ENCODE measurements at regions not wholly inside any gene's neighbourhood (a gene's known extent, or its start where the extent isn't known, plus 50 kb on each side); places are given as distances from the start of the nearest gene placed in this dataset.
"Not testable (repeated sequence)": the region's sequence is repeated elsewhere in the genome, so short reads cannot be mapped to it uniquely, and the experiment has no call there.

DNA sequence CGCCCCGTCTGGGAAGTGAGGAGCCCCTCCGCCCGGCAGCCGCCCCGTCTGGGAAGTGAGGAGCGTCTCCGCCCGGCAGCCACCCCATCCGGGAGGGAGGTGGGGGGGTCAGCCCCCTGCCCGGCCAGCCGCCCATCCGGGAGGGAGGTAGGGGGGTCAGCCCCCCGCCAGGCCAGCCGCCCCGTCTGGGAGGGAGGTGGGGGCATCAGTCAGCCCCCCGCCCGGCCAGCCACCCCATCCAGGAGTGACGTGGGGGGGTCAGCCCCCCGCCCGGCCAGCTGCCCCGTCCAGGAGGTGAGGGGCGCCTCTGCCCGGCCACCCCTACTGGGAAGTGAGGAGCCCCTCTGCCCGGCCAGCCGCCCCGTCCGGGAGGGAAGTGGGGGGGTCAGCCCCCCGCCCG lies 297.5 kb upstream of the DYNLRB2 start:
- not testable (repeated sequence) for H3K27ac ChIP-seq (ENCODE audit: low read depth in 1 of 3, low read length in 2 of 3); H3K36me3 ChIP-seq (ENCODE audit: control insufficient read depth in 3 of 3, insufficient read depth in 2 of 3, low read depth in 1 of 3, low read length in 3 of 3); FAIRE-seq; DNase-seq; H3K4me1 ChIP-seq (ENCODE audit: control insufficient read depth in 3 of 3, insufficient read depth in 2 of 3, low read depth in 1 of 3, low read length in 2 of 3); H3K4me3 ChIP-seq (ENCODE audit: low read depth in 1 of 3, low read length in 3 of 3); H3K27me3 ChIP-seq (ENCODE audit: control insufficient read depth in 3 of 3, insufficient read depth in 3 of 3, low read length in 3 of 3); H3K9me3 ChIP-seq (ENCODE audit: control insufficient read depth in 2 of 2, insufficient read depth in 1 of 2, low read depth in 1 of 2, low read length in 1 of 2)
- WGBS, 3 donors, result 94% methylated on average over 25 of the region's 30 CpGs; no CpG with 5 or more reads in 2 of the 3 donors

DNA sequence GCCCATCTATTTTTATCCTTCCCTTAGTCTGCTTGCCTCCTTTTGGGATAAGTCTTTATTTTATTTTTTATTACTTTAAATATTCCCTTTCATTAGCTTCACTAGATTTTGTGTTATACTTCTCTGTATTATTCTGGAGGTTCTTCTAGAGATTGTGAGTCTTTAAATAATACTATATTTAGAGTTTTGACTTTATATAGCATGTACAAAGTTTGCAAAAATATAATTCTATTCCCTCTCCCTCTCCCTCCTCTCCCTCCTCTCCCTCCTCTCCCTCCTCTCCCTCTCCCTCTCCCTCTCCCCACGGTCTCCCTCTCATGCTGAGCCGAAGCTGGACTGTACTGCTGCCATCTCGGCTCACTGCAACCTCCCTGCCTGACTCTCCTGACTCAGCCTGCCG lies 298.5 kb upstream of the DYNLRB2 start:
- FAIRE-seq; H3K4me1 ChIP-seq (ENCODE audit: control insufficient read depth in 3 of 3, insufficient read depth in 2 of 3, low read depth in 1 of 3, low read length in 2 of 3); DNase-seq; H3K36me3 ChIP-seq (ENCODE audit: control insufficient read depth in 3 of 3, insufficient read depth in 2 of 3, low read depth in 1 of 3, low read length in 3 of 3); H3K9me3 ChIP-seq (ENCODE audit: control insufficient read depth in 2 of 2, insufficient read depth in 1 of 2, low read depth in 1 of 2, low read length in 1 of 2); H3K4me3 ChIP-seq (ENCODE audit: low read depth in 1 of 3, low read length in 3 of 3); H3K27me3 ChIP-seq (ENCODE audit: control insufficient read depth in 3 of 3, insufficient read depth in 3 of 3, low read length in 3 of 3); H3K27ac ChIP-seq (ENCODE audit: low read depth in 1 of 3, low read length in 2 of 3): not testable (repeated sequence)
- WGBS, 3 donors, result 83 to 100% (median 89%) methylated on average over 2 to 4 of the region's 4 CpGs

DNA sequence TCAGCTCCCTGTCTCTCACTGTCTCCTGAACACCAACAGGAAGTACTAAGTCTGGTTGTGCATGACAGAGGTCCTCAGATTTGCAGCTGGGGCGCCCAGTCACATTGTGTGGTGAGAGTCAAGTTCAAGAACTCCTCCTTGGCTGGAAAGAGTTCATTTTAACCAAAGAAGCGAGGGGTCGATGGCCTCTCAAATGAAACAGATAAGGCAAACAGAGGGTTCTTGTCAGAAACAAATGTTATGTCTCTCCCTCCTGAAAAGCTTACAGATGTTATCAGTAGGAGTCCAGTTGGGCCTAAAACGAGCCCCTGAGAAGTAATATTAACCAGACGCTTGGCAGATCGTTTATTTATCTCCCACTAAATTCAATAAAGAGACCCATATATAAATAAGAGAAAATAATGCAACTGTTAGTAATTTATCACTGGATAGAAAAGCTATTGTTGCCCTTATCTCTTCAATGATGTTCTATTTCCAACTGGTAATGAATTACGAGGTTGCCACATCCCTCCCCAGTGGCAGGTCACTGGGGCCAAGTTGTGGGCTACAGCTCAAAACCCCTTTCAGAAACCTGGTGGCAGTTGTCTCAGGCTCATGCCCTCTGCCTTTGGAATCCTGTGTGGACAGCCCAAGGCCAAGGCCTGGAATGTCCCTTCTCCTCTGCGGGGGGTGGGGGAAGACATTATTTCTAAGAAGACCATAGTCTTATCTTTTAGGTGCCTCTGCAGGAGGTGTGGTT lies 307.5 kb upstream of the DYNLRB2 start:
- 62 to 72% (median 67%) methylated on average over 8 of the region's 8 CpGs for WGBS, 3 donors
- Histone ChIP-seq H3K27me3 (ENCODE audit: control insufficient read depth in 3 of 3, insufficient read depth in 3 of 3, low read length in 3 of 3) (no peaks in the 10 kb centered on the region), H3K4me3 (ENCODE audit: low read depth in 1 of 3, low read length in 3 of 3) (no peak overlapping the region), H3K36me3 (ENCODE audit: control insufficient read depth in 3 of 3, insufficient read depth in 2 of 3, low read depth in 1 of 3, low read length in 3 of 3) (no peaks in the 10 kb centered on the region), H3K4me1 (ENCODE audit: control insufficient read depth in 3 of 3, insufficient read depth in 2 of 3, low read depth in 1 of 3, low read length in 2 of 3) (no peaks in the 10 kb centered on the region), H3K27ac (ENCODE audit: low read depth in 1 of 3, low read length in 2 of 3) (no peak overlapping the region), H3K9me3 (ENCODE audit: control insufficient read depth in 2 of 2, insufficient read depth in 1 of 2, low read depth in 1 of 2, low read length in 1 of 2) (no peaks in the 10 kb centered on the region)
- DNase-seq, result no peak
- FAIRE-seq, result no peak

DNA sequence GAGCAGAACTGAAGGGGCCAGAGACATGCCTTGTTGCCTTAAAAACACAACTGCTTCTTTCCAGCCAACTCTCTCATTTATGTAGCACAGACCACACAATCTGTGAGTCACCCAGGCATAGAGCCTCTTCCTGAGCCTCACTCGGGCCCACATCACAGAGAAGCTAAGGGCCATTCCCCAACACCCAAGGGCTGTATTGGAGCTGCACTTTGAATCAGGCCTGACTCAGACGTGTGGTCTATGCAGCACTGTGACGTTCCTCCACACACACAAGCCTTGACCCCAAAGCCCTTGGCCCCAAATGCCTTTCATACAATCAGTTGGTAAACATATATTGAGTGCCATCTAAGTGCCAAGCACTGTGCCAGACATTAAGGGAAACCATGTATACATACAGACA lies 308.9 kb upstream of the DYNLRB2 start:
- Histone ChIP-seq H3K4me1 (ENCODE audit: control insufficient read depth in 3 of 3, insufficient read depth in 2 of 3, low read depth in 1 of 3, low read length in 2 of 3) (no peaks in the 10 kb centered on the region), H3K9me3 (ENCODE audit: control insufficient read depth in 2 of 2, insufficient read depth in 1 of 2, low read depth in 1 of 2, low read length in 1 of 2) (no peaks in the 10 kb centered on the region), H3K36me3 (ENCODE audit: control insufficient read depth in 3 of 3, insufficient read depth in 2 of 3, low read depth in 1 of 3, low read length in 3 of 3) (no peaks in the 10 kb centered on the region), H3K27me3 (ENCODE audit: control insufficient read depth in 3 of 3, insufficient read depth in 3 of 3, low read length in 3 of 3) (peaks cover 0 to 2% (median 0%) of the 10 kb centered on the region in 3 donors), H3K4me3 (ENCODE audit: low read depth in 1 of 3, low read length in 3 of 3) (no peak overlapping the region), H3K27ac (ENCODE audit: low read depth in 1 of 3, low read length in 2 of 3) (no peak overlapping the region)
- WGBS, 3 donors, result 69 to 89% (median 78%) methylated on average over 3 of the region's 3 CpGs
- no peak for DNase-seq
- no peak for FAIRE-seq

DNA sequence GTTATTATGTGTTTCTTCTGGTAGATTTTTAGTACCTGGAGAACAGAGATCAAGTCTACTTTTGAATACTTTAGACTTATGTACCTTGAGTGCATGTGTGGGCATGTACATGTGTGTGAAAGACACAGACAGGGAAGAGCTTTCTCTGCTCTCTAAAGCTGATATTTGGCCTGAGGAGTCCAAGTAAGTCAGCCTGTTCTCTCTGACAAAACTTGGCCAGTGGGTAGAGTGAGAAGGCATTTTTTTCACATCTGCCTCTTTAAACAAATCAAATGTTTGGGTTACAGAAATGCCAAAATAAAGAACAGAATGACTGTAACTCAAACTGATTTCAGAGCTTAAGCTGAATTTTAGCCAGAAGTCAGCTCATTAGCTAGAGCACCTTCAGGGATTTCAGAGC lies 309.7 kb upstream of the DYNLRB2 start:
- H3K4me3 ChIP-seq (ENCODE audit: low read depth in 1 of 3, low read length in 3 of 3), result no peak overlapping the region
- no peaks in the 10 kb centered on the region for H3K4me1 ChIP-seq (ENCODE audit: control insufficient read depth in 3 of 3, insufficient read depth in 2 of 3, low read depth in 1 of 3, low read length in 2 of 3)
- H3K27me3 ChIP-seq (ENCODE audit: control insufficient read depth in 3 of 3, insufficient read depth in 3 of 3, low read length in 3 of 3), result peaks cover 0 to 2% (median 0%) of the 10 kb centered on the region in 3 donors
- peaks cover 0 to 5% of the 10 kb centered on the region in 2 donors for H3K9me3 ChIP-seq (ENCODE audit: control insufficient read depth in 2 of 2, insufficient read depth in 1 of 2, low read depth in 1 of 2, low read length in 1 of 2)
- H3K36me3 ChIP-seq (ENCODE audit: control insufficient read depth in 3 of 3, insufficient read depth in 2 of 3, low read depth in 1 of 3, low read length in 3 of 3), result no peaks in the 10 kb centered on the region
- FAIRE-seq (no peak), DNase-seq (no peak)
- H3K27ac ChIP-seq (ENCODE audit: low read depth in 1 of 3, low read length in 2 of 3), result no peak overlapping the region

DNA sequence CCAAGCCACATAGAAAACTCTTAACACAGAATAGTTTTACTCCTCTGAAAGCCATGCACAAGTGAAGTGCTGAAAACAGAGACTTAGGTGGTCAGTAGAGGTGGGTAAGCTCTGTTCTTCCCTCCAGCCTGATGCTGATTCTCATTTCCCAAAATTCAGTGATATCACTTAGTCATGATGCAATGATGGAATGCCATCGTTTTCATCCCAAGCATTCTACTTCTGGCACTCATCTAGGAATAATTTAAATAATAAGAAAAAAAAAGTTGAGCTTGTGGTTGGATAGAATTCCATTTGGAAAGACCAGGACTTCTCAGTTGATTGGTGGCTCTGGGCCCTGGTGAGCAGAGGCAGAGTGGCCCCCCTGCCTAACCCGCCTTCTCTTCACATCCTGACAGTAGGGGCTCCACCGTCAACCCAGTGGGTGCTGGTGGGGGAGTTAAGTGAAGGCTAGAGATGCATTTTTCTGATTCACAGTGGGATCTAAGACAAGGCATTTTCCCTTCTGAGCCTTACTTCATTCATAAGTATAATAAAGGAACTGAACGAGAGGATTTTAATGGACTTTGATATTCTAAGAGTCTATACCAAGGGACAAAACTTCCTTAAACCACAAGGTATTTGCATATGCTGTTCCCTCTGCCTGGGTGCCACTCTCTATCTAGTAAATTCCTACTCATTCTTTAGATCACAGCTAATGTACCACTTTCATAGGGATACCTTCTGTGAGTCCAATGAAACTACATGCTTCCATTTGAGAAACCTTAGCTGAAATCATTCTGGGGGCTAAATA lies 310.3 kb upstream of the DYNLRB2 start:
- no peaks in the 10 kb centered on the region for H3K4me1 ChIP-seq (ENCODE audit: control insufficient read depth in 3 of 3, insufficient read depth in 2 of 3, low read depth in 1 of 3, low read length in 2 of 3)
- H3K27me3 ChIP-seq (ENCODE audit: control insufficient read depth in 3 of 3, insufficient read depth in 3 of 3, low read length in 3 of 3), result peaks cover 0 to 2% (median 0%) of the 10 kb centered on the region in 3 donors
- DNase-seq (no peak), FAIRE-seq (no peak)
- H3K4me3 ChIP-seq (ENCODE audit: low read depth in 1 of 3, low read length in 3 of 3), result no peak overlapping the region
- H3K27ac ChIP-seq (ENCODE audit: low read depth in 1 of 3, low read length in 2 of 3), result no peak overlapping the region
- 65 to 75% (median 71%) methylated on average over 4 of the region's 4 CpGs for WGBS, 3 donors
- no peaks in the 10 kb centered on the region for H3K36me3 ChIP-seq (ENCODE audit: control insufficient read depth in 3 of 3, insufficient read depth in 2 of 3, low read depth in 1 of 3, low read length in 3 of 3)
- peaks cover 0 to 5% of the 10 kb centered on the region in 2 donors for H3K9me3 ChIP-seq (ENCODE audit: control insufficient read depth in 2 of 2, insufficient read depth in 1 of 2, low read depth in 1 of 2, low read length in 1 of 2)

DNA sequence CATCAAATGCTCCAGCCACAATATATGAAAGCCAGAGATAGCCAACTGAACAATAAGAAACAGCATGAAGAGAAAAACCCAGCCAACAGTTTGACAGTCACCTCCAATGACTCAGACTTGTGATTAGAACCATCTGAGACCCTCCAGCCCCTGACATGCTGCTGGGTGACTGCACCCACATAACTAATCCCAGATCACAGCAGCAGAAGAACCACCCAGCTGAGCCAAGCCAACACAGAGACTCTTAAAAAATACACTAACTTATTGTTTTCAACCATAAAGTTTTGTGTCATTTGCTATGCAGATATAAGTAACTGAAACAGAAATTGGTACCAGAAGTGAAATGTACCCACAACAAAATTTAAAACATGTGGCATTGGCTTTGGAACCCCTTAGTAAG lies 314.3 kb upstream of the DYNLRB2 start:
- Histone ChIP-seq H3K4me3 (ENCODE audit: low read depth in 1 of 3, low read length in 3 of 3) (no peak overlapping the region), H3K4me1 (ENCODE audit: control insufficient read depth in 3 of 3, insufficient read depth in 2 of 3, low read depth in 1 of 3, low read length in 2 of 3) (no peaks in the 10 kb centered on the region), H3K27me3 (ENCODE audit: control insufficient read depth in 3 of 3, insufficient read depth in 3 of 3, low read length in 3 of 3) (peaks cover 0 to 2% (median 0%) of the 10 kb centered on the region in 3 donors), H3K27ac (ENCODE audit: low read depth in 1 of 3, low read length in 2 of 3) (no peak overlapping the region), H3K9me3 (ENCODE audit: control insufficient read depth in 2 of 2, insufficient read depth in 1 of 2, low read depth in 1 of 2, low read length in 1 of 2) (peaks cover 0 to 5% of the 10 kb centered on the region in 2 donors), H3K36me3 (ENCODE audit: control insufficient read depth in 3 of 3, insufficient read depth in 2 of 3, low read depth in 1 of 3, low read length in 3 of 3) (no peaks in the 10 kb centered on the region)
- FAIRE-seq (no peak), DNase-seq (no peak)

DNA sequence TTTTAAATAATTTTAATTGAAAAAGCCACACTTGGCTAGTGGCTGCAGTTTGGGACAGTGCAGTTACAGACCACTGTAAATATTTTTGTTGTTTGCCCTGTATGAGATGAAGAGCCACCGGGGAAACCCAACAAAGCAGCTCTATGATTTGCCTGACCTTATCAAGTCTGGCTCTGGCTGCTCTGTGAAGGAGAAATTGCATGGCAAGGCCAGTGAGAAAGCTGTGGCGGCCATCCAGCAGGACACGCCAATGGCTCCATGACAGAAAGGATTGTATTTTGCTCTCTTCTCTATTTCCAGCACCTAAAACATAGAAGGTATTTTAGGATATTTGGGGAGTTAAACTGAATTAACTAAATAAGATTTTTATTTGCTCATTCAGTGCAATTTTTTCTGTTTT lies 330.0 kb upstream of the DYNLRB2 start:
- Histone ChIP-seq H3K36me3 (ENCODE audit: control insufficient read depth in 3 of 3, insufficient read depth in 2 of 3, low read depth in 1 of 3, low read length in 3 of 3) (no peaks in the 10 kb centered on the region), H3K4me1 (ENCODE audit: control insufficient read depth in 3 of 3, insufficient read depth in 2 of 3, low read depth in 1 of 3, low read length in 2 of 3) (no peaks in the 10 kb centered on the region), H3K4me3 (ENCODE audit: low read depth in 1 of 3, low read length in 3 of 3) (no peak overlapping the region), H3K27ac (ENCODE audit: low read depth in 1 of 3, low read length in 2 of 3) (no peak overlapping the region), H3K9me3 (ENCODE audit: control insufficient read depth in 2 of 2, insufficient read depth in 1 of 2, low read depth in 1 of 2, low read length in 1 of 2) (no peaks in the 10 kb centered on the region), H3K27me3 (ENCODE audit: control insufficient read depth in 3 of 3, insufficient read depth in 3 of 3, low read length in 3 of 3) (no peaks in the 10 kb centered on the region)
- DNase-seq (no peak), FAIRE-seq (no peak)
- 86 to 94% (median 92%) methylated on average over 3 of the region's 3 CpGs for WGBS, 3 donors

All from small intestine (tissue), 7 donors.